Astrocyte of the cerebellum (primary cell): ENCODE measurements at regions not wholly inside any gene's neighbourhood (a gene's known extent, or its start where the extent isn't known, plus 50 kb on each side); places are given as distances from the start of the nearest gene placed in this dataset.

Experiments
- DNase-seq: peaks from one replicate; pipeline ENCODE4 v3.0.0-alpha.2; 2011; ENCODE audit warnings: low read depth
- H3K4me3 ChIP-seq: 2 replicates; pipeline ENCODE4 v1.5.1; 2011; ENCODE audit warnings: mild to moderate bottlenecking, low read depth, low read length, moderate library complexity
- in situ Hi-C: cut with HindIII; loops from 2 replicates; pipeline ENCODE4 v1.10.0; 2017; ENCODE audit warnings: low sequenced_read_pairs
- TF ChIP-seq, protein P1 (sequence below): IDR thresholded peaks from 2 replicates; pipeline ENCODE4 v1.5.1; 2012; ENCODE audit warnings: low read length, low read depth, moderate library complexity, mild to moderate bottlenecking; ENCODE audit errors: missing control alignments

DNA sequence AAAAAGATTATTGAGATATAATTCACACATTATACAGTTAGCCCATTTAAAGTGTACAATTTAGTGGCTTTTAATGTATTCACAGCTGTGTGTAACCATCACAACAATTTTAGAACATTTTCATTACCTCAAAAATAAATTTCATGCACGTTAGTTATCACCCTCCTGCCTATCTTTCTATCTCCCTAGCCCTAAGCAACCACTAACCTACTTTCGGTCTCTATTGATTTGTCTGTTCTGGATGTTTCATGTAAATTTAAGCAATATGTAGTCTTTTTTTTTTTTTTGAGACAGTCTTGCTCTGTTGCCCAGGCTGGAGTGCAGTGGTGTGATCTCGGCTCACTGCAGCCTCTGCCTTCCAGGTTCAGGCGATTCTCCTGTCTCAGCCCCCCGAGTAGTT is 439.4 kb downstream of the PCNX1 start:
- TF ChIP-seq, protein P1, sequence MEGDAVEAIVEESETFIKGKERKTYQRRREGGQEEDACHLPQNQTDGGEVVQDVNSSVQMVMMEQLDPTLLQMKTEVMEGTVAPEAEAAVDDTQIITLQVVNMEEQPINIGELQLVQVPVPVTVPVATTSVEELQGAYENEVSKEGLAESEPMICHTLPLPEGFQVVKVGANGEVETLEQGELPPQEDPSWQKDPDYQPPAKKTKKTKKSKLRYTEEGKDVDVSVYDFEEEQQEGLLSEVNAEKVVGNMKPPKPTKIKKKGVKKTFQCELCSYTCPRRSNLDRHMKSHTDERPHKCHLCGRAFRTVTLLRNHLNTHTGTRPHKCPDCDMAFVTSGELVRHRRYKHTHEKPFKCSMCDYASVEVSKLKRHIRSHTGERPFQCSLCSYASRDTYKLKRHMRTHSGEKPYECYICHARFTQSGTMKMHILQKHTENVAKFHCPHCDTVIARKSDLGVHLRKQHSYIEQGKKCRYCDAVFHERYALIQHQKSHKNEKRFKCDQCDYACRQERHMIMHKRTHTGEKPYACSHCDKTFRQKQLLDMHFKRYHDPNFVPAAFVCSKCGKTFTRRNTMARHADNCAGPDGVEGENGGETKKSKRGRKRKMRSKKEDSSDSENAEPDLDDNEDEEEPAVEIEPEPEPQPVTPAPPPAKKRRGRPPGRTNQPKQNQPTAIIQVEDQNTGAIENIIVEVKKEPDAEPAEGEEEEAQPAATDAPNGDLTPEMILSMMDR: no peak
- in situ Hi-C loops: no loop called here
- DNase-seq: no peak
- H3K4me3 ChIP-seq: no peak overlapping the region

DNA sequence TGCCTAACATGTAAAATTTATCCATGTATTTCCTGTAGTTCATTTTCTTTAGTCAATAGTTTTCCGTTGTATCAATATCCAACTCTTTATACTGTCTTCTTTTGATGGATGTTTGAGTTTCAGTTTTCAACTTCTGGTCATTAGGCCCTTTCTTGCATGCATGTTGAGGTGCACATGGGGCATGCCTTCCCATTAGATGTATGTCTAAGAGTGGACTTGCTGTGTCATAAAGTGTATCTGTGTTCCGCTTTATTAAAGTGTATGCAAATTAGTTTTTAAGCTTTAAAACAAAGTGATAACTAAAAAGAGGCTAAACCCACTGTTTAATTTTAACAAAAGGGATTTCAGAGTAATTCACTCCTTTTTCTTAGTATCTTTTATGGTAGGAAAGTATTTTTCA is 441.1 kb downstream of the PCNX1 start:
- in situ Hi-C loops: no loop called here
- H3K4me3 ChIP-seq: no peak overlapping the region
- no peak for DNase-seq
- TF ChIP-seq, protein P1: no peak

DNA sequence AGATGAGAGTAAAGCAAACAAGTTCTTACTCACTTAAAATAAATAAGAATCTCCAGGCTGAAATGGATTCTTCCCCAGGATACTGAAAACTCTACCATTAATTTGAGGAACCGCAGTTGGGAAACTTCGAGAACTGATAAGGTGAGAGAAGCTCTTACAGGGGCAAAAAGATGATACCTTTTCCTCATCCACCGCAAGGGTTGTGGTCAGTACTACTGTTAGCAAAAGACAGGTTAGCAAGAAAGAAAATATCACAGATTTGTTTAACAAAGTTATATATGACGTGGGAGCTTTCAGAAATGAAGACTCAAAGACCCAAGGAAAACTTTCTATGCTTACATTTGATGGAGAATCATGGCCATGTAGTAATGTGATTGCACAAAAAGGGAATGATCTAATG is 441.6 kb downstream of the PCNX1 start:
- in situ Hi-C loops: no loop called here
- DNase-seq: no peak
- TF ChIP-seq, protein P1: no peak
- H3K4me3 ChIP-seq: no peak overlapping the region

DNA sequence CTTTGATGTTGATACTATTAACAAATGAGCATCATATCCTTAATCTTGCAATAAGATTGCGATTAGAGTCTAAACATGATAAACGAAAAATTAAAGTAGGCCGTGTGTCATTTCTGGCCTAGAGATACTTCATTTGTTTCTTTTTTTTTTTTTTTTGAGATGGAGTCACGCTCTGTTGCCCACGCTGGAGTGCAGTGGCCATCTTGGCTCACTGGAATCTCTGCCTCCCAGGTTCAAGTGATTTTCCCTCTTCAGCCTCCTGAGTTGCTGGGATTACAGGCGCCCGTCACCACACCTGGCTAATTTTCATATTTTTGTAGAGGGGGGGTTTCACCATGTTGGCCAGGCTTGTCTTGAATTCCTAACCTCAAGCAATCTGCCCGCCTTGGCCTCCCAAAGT is 446.9 kb downstream of the PCNX1 start:
- H3K4me3 ChIP-seq: no peak overlapping the region
- TF ChIP-seq, protein P1: no peak
- DNase-seq: no peak
- in situ Hi-C loops: no loop called here

DNA sequence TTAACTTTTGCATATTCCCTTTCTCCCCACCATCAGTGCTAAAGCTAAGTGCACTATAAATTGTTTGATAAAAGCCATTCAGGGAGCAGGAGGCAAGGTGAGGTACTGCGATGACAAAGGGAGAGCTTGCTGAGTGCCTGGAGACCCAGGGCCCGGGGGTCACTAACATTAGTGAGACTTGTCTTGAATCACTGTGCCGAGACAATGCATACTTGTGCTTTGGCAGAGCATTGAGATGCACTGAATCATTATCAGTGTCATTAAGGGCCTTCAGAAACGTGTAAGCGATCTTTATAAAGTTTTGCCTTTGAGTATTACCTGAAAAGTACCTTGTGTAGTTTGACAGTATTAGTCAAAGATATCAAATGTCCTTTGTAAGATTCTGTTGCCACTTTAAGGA is 447.5 kb downstream of the PCNX1 start:
- in situ Hi-C loops: no loop called here
- TF ChIP-seq, protein P1: no peak
- DNase-seq: no peak
- no peak overlapping the region for H3K4me3 ChIP-seq

DNA sequence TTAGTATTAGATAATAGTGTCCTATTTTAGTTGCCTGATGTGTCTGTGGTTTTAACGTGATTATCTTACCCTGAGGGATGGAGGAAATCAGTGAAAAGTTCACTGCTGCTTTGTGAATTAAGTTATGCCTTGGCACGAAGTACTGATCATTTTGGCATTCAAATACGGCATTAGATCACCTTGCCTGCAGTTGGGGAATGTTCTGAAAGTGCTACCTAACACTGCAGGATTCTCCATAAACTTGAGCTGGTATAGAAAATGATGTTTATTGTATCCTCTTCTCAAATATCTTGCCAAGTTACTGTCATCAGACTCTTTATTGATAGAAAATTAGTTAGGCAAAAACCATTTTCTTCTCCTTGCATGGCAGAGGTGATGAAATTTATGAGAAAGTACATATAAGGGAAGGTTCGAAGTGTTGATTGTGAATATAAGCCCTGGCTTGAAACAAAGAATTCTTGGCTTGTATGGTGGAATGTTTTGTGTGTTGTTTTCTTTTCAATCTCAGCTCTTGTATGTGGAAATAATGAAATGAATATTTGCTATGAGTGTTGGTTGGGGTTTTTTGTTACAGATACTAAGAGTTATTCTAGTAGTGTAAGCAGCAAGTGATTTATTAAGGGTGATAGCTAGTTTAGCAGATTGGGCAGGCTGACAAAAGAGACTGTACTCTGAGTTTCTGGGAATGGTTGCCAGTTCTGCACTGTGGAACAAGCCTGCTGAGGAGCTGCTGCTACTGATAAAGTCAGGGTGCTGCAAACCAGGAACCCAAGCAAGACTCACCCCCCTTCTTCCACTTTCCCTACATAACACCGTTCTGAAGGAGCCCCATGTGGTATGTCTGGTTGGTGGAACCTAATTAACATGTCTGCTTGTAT is 448.3 kb downstream of the PCNX1 start:
- in situ Hi-C loops: no loop called here
- H3K4me3 ChIP-seq: no peak overlapping the region
- DNase-seq: no peak
- TF ChIP-seq, protein P1: no peak
